GM18873 (cell line): ENCODE measurements at regions not wholly inside any gene's neighbourhood (a gene's known extent, or its start where the extent isn't known, plus 50 kb on each side); places are given as distances from the start of the nearest gene placed in this dataset.

Source experiments
- ATAC-seq: cut with Tn5 transposase; IDR thresholded peaks from one replicate; pipeline ENCODE4 v1.9.1; 2021; ENCODE audit warnings: mild to moderate bottlenecking, moderate library complexity, moderate number of reproducible peaks; ENCODE audit not compliant: unreplicated experiment, low FRiP score

- no peak for ATAC-seq
Observed at GRCh38 chr6:111984516-111985201, 69.2 kb upstream of the CCN6 start.

- ATAC-seq: no peak
Observed at GRCh38 chr6:111985202-111985731, 68.6 kb upstream of the CCN6 start.

- ATAC-seq: no peak
Observed at GRCh38 chr6:111986651-111987050, 67.3 kb upstream of the CCN6 start.

- no peak for ATAC-seq
Observed at GRCh38 chr6:111987295-111987694, 66.6 kb upstream of the CCN6 start.

GRCh38 chr6:111988926-111989325 lies 65.0 kb upstream of the CCN6 start:
- no peak for ATAC-seq

GRCh38 chr6:111989743-111990142 lies 64.2 kb upstream of the CCN6 start:
- no peak for ATAC-seq

- no peak for ATAC-seq
Observed at GRCh38 chr6:111990214-111990613, 63.7 kb upstream of the CCN6 start.

- peak; percentile 70 for ATAC-seq
Observed at GRCh38 chr6:111992851-111993250, 61.1 kb upstream of the CCN6 start.

GRCh38 chr6:111993342-111993741 lies 60.6 kb upstream of the CCN6 start:
- ATAC-seq: peak; percentile 23

GRCh38 chr6:111994791-111995190 lies 59.1 kb upstream of the CCN6 start:
- ATAC-seq: no peak

- no peak for ATAC-seq
Observed at GRCh38 chr6:111995404-111995803, 58.5 kb upstream of the CCN6 start.

- no peak for ATAC-seq
Observed at GRCh38 chr6:111996144-111996865, 57.6 kb upstream of the CCN6 start.

- ATAC-seq: no peak
Observed at GRCh38 chr6:111997078-111997852, 56.6 kb upstream of the CCN6 start.

- no peak for ATAC-seq
Observed at GRCh38 chr6:111997853-111998208, 56.1 kb upstream of the CCN6 start.

- ATAC-seq: no peak
Observed at GRCh38 chr6:112002307-112002706, 51.6 kb upstream of the CCN6 start.
